PC-3 (cell line): ENCODE measurements at regions not wholly inside any gene's neighbourhood (a gene's known extent, or its start where the extent isn't known, plus 50 kb on each side); places are given as distances from the start of the nearest gene placed in this dataset.

Source experiments
- CTCF ChIP-seq: fragments of 300-600 bp; sonication (generic); conservative IDR thresholded peaks from 2 replicates; pipeline ENCODE4 v1.5.1; 2017; ENCODE audit warnings: antibody characterized with exemption, low read depth, mild to moderate bottlenecking, low read length
- EZH2phosphoT487 ChIP-seq: fragments of 300-600 bp; sonication (generic); IDR thresholded peaks from 2 replicates; pipeline ENCODE4 v1.6.1; 2018; ENCODE audit warnings: mild to moderate bottlenecking, antibody characterized with exemption, low read length, borderline replicate concordance

- TF ChIP-seq EZH2phosphoT487 = no peak
- no peak for TF ChIP-seq CTCF
Observed at GRCh38 chr22:22050141-22050775, 67.7 kb upstream of the TOP3B start.
